Right lobe of liver (tissue), 4 donors: ENCODE measurements at regions not wholly inside any gene's neighbourhood (a gene's known extent, or its start where the extent isn't known, plus 50 kb on each side); places are given as distances from the start of the nearest gene placed in this dataset.

Experiments
- POLR2A ChIP-seq: fragments of 450-650 bp; IDR thresholded peaks from one replicate; pipeline ENCODE4 v1.6.1; 2017; ENCODE audit warnings: antibody characterized with exemption, mild to moderate bottlenecking
- TF ChIP-seq, protein P1 (sequence below), 4 donors: fragments of 200-600 bp in 3 of 4; fragments of 450-650 bp in 1 of 4; IDR thresholded peaks; one replicate each; pipeline versions ENCODE4 v1.5.1 to v1.8.0; 2016 to 2022; ENCODE audit warnings: antibody characterized with exemption in 4 of 4, mild to moderate bottlenecking in 2 of 4
- donor health status: DM: no; HTN: no; CAD: no.
- donor health status: DM: no; HTN: no; CAD: no.
- donor health status: DM: no; HTN: yes; CAD: no.

DNA sequence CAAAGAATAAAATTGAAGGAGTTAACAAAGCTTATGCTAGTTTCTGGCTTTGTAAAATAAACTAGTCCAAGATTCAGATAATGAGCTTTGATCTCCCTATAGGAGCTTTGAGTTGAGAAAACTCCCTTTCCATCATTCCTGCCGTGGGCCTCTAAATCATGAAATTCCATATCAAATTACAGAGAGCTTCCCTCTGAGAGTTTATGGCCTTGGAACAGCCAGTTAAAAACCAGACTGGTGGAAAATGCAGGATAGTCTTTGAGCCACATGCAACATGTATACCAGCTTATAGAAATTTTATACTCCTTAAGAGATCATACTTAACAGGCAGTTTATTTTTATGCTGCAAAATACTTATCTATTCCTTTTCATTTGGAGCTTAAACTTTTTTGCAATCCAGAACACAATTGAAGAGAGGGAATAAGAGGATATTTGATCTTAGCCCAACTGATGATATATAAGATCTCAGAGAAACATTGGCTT is 175.8 kb upstream of the ATP2B1 start:
- TF ChIP-seq, protein P1, sequence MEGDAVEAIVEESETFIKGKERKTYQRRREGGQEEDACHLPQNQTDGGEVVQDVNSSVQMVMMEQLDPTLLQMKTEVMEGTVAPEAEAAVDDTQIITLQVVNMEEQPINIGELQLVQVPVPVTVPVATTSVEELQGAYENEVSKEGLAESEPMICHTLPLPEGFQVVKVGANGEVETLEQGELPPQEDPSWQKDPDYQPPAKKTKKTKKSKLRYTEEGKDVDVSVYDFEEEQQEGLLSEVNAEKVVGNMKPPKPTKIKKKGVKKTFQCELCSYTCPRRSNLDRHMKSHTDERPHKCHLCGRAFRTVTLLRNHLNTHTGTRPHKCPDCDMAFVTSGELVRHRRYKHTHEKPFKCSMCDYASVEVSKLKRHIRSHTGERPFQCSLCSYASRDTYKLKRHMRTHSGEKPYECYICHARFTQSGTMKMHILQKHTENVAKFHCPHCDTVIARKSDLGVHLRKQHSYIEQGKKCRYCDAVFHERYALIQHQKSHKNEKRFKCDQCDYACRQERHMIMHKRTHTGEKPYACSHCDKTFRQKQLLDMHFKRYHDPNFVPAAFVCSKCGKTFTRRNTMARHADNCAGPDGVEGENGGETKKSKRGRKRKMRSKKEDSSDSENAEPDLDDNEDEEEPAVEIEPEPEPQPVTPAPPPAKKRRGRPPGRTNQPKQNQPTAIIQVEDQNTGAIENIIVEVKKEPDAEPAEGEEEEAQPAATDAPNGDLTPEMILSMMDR (IDR thresholded peaks at IDR 0.05), result no peak
- no peak for TF ChIP-seq POLR2A
